ENCODE measurements at regions not wholly inside any gene's neighbourhood (a gene's known extent, or its start where the extent isn't known, plus 50 kb on each side); places are given as distances from the start of the nearest gene placed in this dataset.

- Histone ChIP-seq H3K9me3 (ENCODE audit: control insufficient read depth, insufficient read depth, low read length) (no peaks in the 10 kb centered on the region), H3K4me3 (ENCODE audit: low read depth, low read length) (no peak overlapping the region), H3K27me3 (ENCODE audit: control insufficient read depth, insufficient read depth, low read length) (no peaks in the 10 kb centered on the region), H3K27ac (ENCODE audit: low read depth, low read length) (no peak overlapping the region)
- ChIA-PET POLR2A (no interaction called here), CTCF (no interaction called here)
- no peak for TF ChIP-seq CTCF (IDR thresholded peaks at IDR 0.05; ENCODE audit: low read depth, low read length)
- DNase-seq (ENCODE audit: low read depth, low spot score) = no peak
Measured at GRCh38 chr11:36928621-36929020, 330.6 kb upstream of the RAG2 start.

GRCh38 chr11:36899800-36900199, 301.8 kb upstream of the RAG2 start:
- no peaks in the 10 kb centered on the region for H3K27me3 ChIP-seq (ENCODE audit: control insufficient read depth, insufficient read depth, low read length)
- no peaks in the 10 kb centered on the region for H3K9me3 ChIP-seq (ENCODE audit: control insufficient read depth, insufficient read depth, low read length)
- DNase-seq (ENCODE audit: low read depth, low spot score) = no peak
- no peak overlapping the region for H3K4me3 ChIP-seq (ENCODE audit: low read depth, low read length)
- ChIA-PET POLR2A (no interaction called here), CTCF (no interaction called here)
- no peak overlapping the region for H3K27ac ChIP-seq (ENCODE audit: low read depth, low read length)
- TF ChIP-seq CTCF (IDR thresholded peaks at IDR 0.05; ENCODE audit: low read depth, low read length) = no peak

GRCh38 chr11:36890841-36891240, 292.8 kb upstream of the RAG2 start:
- CTCF ChIA-PET = no interaction called here
- H3K4me3 ChIP-seq (ENCODE audit: low read depth, low read length) = no peak overlapping the region
- TF ChIP-seq CTCF (IDR thresholded peaks at IDR 0.05; ENCODE audit: low read depth, low read length) = no peak
- no peak overlapping the region for H3K27ac ChIP-seq (ENCODE audit: low read depth, low read length)
- no peaks in the 10 kb centered on the region for H3K27me3 ChIP-seq (ENCODE audit: control insufficient read depth, insufficient read depth, low read length)
- no peaks in the 10 kb centered on the region for H3K9me3 ChIP-seq (ENCODE audit: control insufficient read depth, insufficient read depth, low read length)
- POLR2A ChIA-PET = no interaction called here
- no peak for DNase-seq (ENCODE audit: low read depth, low spot score)

GRCh38 chr11:36890121-36890679, 292.2 kb upstream of the RAG2 start:
- DNase-seq (ENCODE audit: low read depth, low spot score) = no peak
- H3K9me3 ChIP-seq (ENCODE audit: control insufficient read depth, insufficient read depth, low read length) = no peaks in the 10 kb centered on the region
- POLR2A ChIA-PET = no interaction called here
- no peak overlapping the region for H3K4me3 ChIP-seq (ENCODE audit: low read depth, low read length)
- H3K27ac ChIP-seq (ENCODE audit: low read depth, low read length) = no peak overlapping the region
- CTCF ChIA-PET = no interaction called here
- no peak for TF ChIP-seq CTCF (IDR thresholded peaks at IDR 0.05; ENCODE audit: low read depth, low read length)
- no peaks in the 10 kb centered on the region for H3K27me3 ChIP-seq (ENCODE audit: control insufficient read depth, insufficient read depth, low read length)

GRCh38 chr11:36885154-36885553, 287.1 kb upstream of the RAG2 start:
- Histone ChIP-seq H3K27me3 (ENCODE audit: control insufficient read depth, insufficient read depth, low read length) (no peaks in the 10 kb centered on the region), H3K9me3 (ENCODE audit: control insufficient read depth, insufficient read depth, low read length) (no peaks in the 10 kb centered on the region), H3K4me3 (ENCODE audit: low read depth, low read length) (no peak overlapping the region), H3K27ac (ENCODE audit: low read depth, low read length) (no peak overlapping the region)
- TF ChIP-seq CTCF (IDR thresholded peaks at IDR 0.05; ENCODE audit: low read depth, low read length) = no peak
- ChIA-PET CTCF (no interaction called here), POLR2A (no interaction called here)
- no peak for DNase-seq (ENCODE audit: low read depth, low spot score)
